SK-N-SH (cell line): ENCODE measurements at regions not wholly inside any gene's neighbourhood (a gene's known extent, or its start where the extent isn't known, plus 50 kb on each side); places are given as distances from the start of the nearest gene placed in this dataset.

Source experiments
- CTCF ChIA-PET: fragments of 300-600, 350-600 bp; formaldehyde crosslinking; extraction: SDS; loops from one replicate; lab custom pipeline; 2021; lab: Yijun Ruan, JAX
- POLR2A ChIA-PET: fragments of 350-600 bp; sonication (Branson Sonifier 250); formaldehyde crosslinking; extraction: SDS; loops from one replicate; lab custom pipeline; 2020; ENCODE audit warnings: antibody characterized with exemption, inconsistent platforms; lab: Yijun Ruan, JAX
- DNase-seq: peaks from one replicate; pipeline ENCODE4 v3.0.0; 2012
- H2AFZ ChIP-seq: fragments of 200-600 bp; sonication (generic); 2 replicates; pipeline ENCODE4 v1.8.1; 2016; ENCODE audit warnings: antibody characterized with exemption, mild to moderate bottlenecking, low read depth
- H3F3A ChIP-seq: fragments of 200-600 bp; sonication (generic); replicated peaks from 2 replicates; pipeline ENCODE3; 2016; ENCODE audit warnings: antibody characterized with exemption, mild to moderate bottlenecking; ENCODE audit not compliant: insufficient read depth
- H3K27ac ChIP-seq, 2 experiments: fragments of 200-500 bp in 1 of 2; fragments of 200-600 bp in 1 of 2; sonication (Bioruptor generic) in 1 of 2; sonication (generic), shearing (Covaris generic) in 1 of 2; 2 replicates each; pipeline versions ENCODE4 v1.5.1 to v1.6.1; 2014 to 2016; ENCODE audit warnings: low read depth in 2 of 2, inconsistent platforms in 1 of 2, low read length in 1 of 2, mild to moderate bottlenecking in 1 of 2, mixed read lengths in 1 of 2
- H3K27me3 ChIP-seq: fragments of 200-600 bp; sonication (generic), shearing (Covaris generic); 2 replicates; pipeline ENCODE4 v1.6.1; 2016; ENCODE audit warnings: mixed run types; ENCODE audit not compliant: insufficient read depth
- H3K36me3 ChIP-seq, 2 experiments: fragments of 200-500 bp in 1 of 2; fragments of 200-600 bp in 1 of 2; sonication (Bioruptor generic) in 1 of 2; sonication (generic) in 1 of 2; replicated peaks in 1 of 2; 2 replicates each; pipeline versions ENCODE3 to v1.5.1; 2014 to 2016; ENCODE audit warnings: low read length in 1 of 2, mild to moderate bottlenecking in 1 of 2; ENCODE audit not compliant: insufficient read depth in 2 of 2, control insufficient read depth in 1 of 2
- H3K4me1 ChIP-seq, 2 experiments: fragments of 200-500 bp in 1 of 2; fragments of 200-600 bp in 1 of 2; sonication (Bioruptor generic) in 1 of 2; sonication (generic), shearing (Covaris generic) in 1 of 2; 2 replicates each; pipeline versions ENCODE4 v1.5.1 to v1.6.1; 2014 to 2016; ENCODE audit warnings: low read depth in 1 of 2, low read length in 1 of 2, mixed run types in 1 of 2; ENCODE audit not compliant: insufficient read depth in 2 of 2, control insufficient read depth in 1 of 2
- H3K4me2 ChIP-seq: fragments of 200-600 bp; sonication (generic), shearing (Covaris generic); 2 replicates; pipeline ENCODE4 v1.6.1; 2017; ENCODE audit warnings: mixed run types
- H3K4me3 ChIP-seq, 2 experiments: fragments of 200-500 bp in 1 of 2; fragments of 200-600 bp in 1 of 2; sonication (Bioruptor generic) in 1 of 2; sonication (generic), shearing (Covaris generic) in 1 of 2; 2 replicates each; pipeline versions ENCODE4 v1.5.1 to v1.8.1; 2014 to 2016; ENCODE audit warnings: low read depth in 2 of 2, inconsistent platforms in 1 of 2, low read length in 1 of 2, mild to moderate bottlenecking in 1 of 2, mixed read lengths in 1 of 2, moderate library complexity in 1 of 2
- H3K79me2 ChIP-seq: fragments of 200-600 bp; sonication (generic); 2 replicates; pipeline ENCODE4 v1.8.1; 2017; ENCODE audit warnings: mild to moderate bottlenecking; ENCODE audit not compliant: insufficient read depth
- H3K9ac ChIP-seq: fragments of 200-600 bp; sonication (generic); 2 replicates; pipeline ENCODE4 v1.6.1; 2017; ENCODE audit warnings: mixed run types
- H3K9me2 ChIP-seq: fragments of 200-600 bp; sonication (generic); 2 replicates; pipeline ENCODE4 v1.6.1; 2017; ENCODE audit warnings: mixed run types
- H3K9me3 ChIP-seq: fragments of 200-600 bp; sonication (generic); 2 replicates; pipeline ENCODE4 v1.6.1; 2017; ENCODE audit warnings: mixed run types, mild to moderate bottlenecking, moderate library complexity
- H4K20me1 ChIP-seq: fragments of 200-600 bp; sonication (generic); 2 replicates; pipeline ENCODE4 v1.6.1; 2017; ENCODE audit warnings: mild to moderate bottlenecking, mixed run types; ENCODE audit not compliant: insufficient read depth
- CHD2 ChIP-seq: fragments of 150-350 bp; IDR thresholded peaks from 2 replicates; pipeline ENCODE4 v1.6.1; 2018; ENCODE audit warnings: low read length; ENCODE audit not compliant: partially characterized antibody
- FOSL2 ChIP-seq: IDR thresholded peaks from 2 replicates; pipeline ENCODE4 v1.4.0; 2012; ENCODE audit warnings: low read depth, mild to moderate bottlenecking, moderate library complexity, borderline replicate concordance
- FOXM1 ChIP-seq: IDR thresholded peaks from 2 replicates; pipeline ENCODE4 v1.4.0; 2012; ENCODE audit warnings: low read depth, mild to moderate bottlenecking
- GABPA ChIP-seq: IDR thresholded peaks from 2 replicates; pipeline ENCODE4 v1.4.0; 2012; ENCODE audit warnings: low read depth, mild to moderate bottlenecking
- MEF2A ChIP-seq: IDR thresholded peaks from 2 replicates; pipeline ENCODE4 v1.4.0; 2012; ENCODE audit warnings: low read depth, borderline replicate concordance
- MXI1 ChIP-seq: IDR thresholded peaks from 2 replicates; pipeline ENCODE4 v1.6.1; 2012; ENCODE audit warnings: mild to moderate bottlenecking, low read depth, low read length, improper control_type of control experiment
- NFIC ChIP-seq: IDR thresholded peaks from 2 replicates; pipeline ENCODE4 v1.4.0; 2012; ENCODE audit warnings: borderline replicate concordance
- PBX3 ChIP-seq: IDR thresholded peaks from 2 replicates; pipeline ENCODE4; 2012
- RCOR1 ChIP-seq: fragments of 150-350 bp; IDR thresholded peaks from 2 replicates; pipeline ENCODE4 v1.6.1; 2017; ENCODE audit warnings: antibody characterized with exemption, low read length
- RXRA ChIP-seq: IDR thresholded peaks from 2 replicates; pipeline ENCODE4 v1.4.0; 2012; ENCODE audit warnings: low read depth, mild to moderate bottlenecking, borderline replicate concordance
- SIN3A ChIP-seq: IDR thresholded peaks from 2 replicates; pipeline ENCODE4 v1.6.1; 2012; ENCODE audit warnings: low read depth, mild to moderate bottlenecking, low read length, moderate library complexity, borderline replicate concordance
- SMC3 ChIP-seq: IDR thresholded peaks from 2 replicates; pipeline ENCODE4 v1.6.1; 2012; ENCODE audit warnings: low read depth, low read length, improper control_type of control experiment
- TEAD4 ChIP-seq: IDR thresholded peaks from 2 replicates; pipeline ENCODE4 v1.4.0; 2012; ENCODE audit warnings: mild to moderate bottlenecking, borderline replicate concordance; ENCODE audit not compliant: insufficient read depth
- USF2 ChIP-seq: fragments of 150-350 bp; IDR thresholded peaks from 2 replicates; pipeline ENCODE4 v1.6.1; 2017; ENCODE audit warnings: antibody characterized with exemption, low read length, low read depth, borderline replicate concordance
- WGBS: methylation state at CpG from one replicate; pipeline ENCODE4 v1.1.6; 2017; ENCODE audit warnings: low lambda C conversion rate; 5-methylcytosine and 5-hydroxymethylcytosine counted together
- TF ChIP-seq, protein P1 (sequence below): IDR thresholded peaks from 2 replicates; pipeline ENCODE4 v1.4.0; 2012; ENCODE audit warnings: low read depth
- TF ChIP-seq, protein P2 (sequence below): fragments of 150-350 bp; IDR thresholded peaks from 2 replicates; pipeline ENCODE4 v1.6.1; 2016; ENCODE audit warnings: mild to moderate bottlenecking, low read depth, low read length
- TF ChIP-seq, protein P3 (sequence below): fragments of 200-600 bp; sonication (generic); IDR thresholded peaks from 2 replicates; pipeline ENCODE4 v1.6.1; 2017; ENCODE audit warnings: antibody characterized with exemption, mild to moderate bottlenecking, moderate library complexity
- TF ChIP-seq, protein P4 (sequence below): IDR thresholded peaks from 2 replicates; pipeline ENCODE4 v1.4.0; 2012; ENCODE audit warnings: low read depth, borderline replicate concordance

DNA sequence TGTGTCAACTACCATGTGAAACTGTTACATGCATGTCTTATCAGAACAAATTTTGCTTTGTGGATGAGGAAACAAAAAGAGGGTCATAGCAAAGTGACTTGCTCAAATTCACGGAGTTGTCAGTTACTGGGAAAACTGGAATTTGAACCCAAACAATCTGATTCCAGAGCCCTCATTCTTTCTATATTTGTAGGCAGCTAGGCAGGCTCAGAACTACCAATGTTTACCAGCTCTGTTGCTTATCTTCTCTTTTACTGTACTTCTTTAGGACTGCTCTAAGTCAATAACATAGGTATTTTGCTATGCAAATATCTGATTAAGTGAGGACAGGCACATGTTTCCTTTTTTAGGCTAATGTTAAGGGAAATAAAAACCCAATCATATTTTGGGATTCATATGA lies 450.5 kb downstream of the ZPLD1 start:
- 68% methylated on average over 1 of the region's 1 CpG for WGBS
- H3K36me3 ChIP-seq: no peaks in the 10 kb centered on the region

More for the DNA sequence above, 450.5 kb downstream of the ZPLD1 start:
- Histone ChIP-seq H3K9ac (no peak overlapping the region), H3F3A (no peaks in the 10 kb centered on the region), H4K20me1 (no peaks in the 10 kb centered on the region), H3K79me2 (no peaks in the 10 kb centered on the region), H3K4me2 (no peak overlapping the region), H3K27ac (no peak overlapping the region), H3K4me3 (no peak overlapping the region), H2AFZ (no peak overlapping the region), H3K27me3 (no peaks in the 10 kb centered on the region), H3K9me2 (no peaks in the 10 kb centered on the region), H3K4me1 (no peaks in the 10 kb centered on the region), H3K9me3 (no peaks in the 10 kb centered on the region)
- ChIA-PET POLR2A (no interaction called here), CTCF (no interaction called here)
- no peak for TF ChIP-seq GABPA
- no peak for TF ChIP-seq RXRA
- no peak for TF ChIP-seq NFIC
- TF ChIP-seq SMC3: no peak
- TF ChIP-seq, protein P1, sequence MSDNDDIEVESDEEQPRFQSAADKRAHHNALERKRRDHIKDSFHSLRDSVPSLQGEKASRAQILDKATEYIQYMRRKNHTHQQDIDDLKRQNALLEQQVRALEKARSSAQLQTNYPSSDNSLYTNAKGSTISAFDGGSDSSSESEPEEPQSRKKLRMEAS: no peak
- TF ChIP-seq, protein P2, sequence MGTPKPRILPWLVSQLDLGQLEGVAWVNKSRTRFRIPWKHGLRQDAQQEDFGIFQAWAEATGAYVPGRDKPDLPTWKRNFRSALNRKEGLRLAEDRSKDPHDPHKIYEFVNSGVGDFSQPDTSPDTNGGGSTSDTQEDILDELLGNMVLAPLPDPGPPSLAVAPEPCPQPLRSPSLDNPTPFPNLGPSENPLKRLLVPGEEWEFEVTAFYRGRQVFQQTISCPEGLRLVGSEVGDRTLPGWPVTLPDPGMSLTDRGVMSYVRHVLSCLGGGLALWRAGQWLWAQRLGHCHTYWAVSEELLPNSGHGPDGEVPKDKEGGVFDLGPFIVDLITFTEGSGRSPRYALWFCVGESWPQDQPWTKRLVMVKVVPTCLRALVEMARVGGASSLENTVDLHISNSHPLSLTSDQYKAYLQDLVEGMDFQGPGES: no peak
- TF ChIP-seq FOSL2: no peak
- TF ChIP-seq USF2: no peak
- TF ChIP-seq, protein P3, sequence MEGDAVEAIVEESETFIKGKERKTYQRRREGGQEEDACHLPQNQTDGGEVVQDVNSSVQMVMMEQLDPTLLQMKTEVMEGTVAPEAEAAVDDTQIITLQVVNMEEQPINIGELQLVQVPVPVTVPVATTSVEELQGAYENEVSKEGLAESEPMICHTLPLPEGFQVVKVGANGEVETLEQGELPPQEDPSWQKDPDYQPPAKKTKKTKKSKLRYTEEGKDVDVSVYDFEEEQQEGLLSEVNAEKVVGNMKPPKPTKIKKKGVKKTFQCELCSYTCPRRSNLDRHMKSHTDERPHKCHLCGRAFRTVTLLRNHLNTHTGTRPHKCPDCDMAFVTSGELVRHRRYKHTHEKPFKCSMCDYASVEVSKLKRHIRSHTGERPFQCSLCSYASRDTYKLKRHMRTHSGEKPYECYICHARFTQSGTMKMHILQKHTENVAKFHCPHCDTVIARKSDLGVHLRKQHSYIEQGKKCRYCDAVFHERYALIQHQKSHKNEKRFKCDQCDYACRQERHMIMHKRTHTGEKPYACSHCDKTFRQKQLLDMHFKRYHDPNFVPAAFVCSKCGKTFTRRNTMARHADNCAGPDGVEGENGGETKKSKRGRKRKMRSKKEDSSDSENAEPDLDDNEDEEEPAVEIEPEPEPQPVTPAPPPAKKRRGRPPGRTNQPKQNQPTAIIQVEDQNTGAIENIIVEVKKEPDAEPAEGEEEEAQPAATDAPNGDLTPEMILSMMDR: no peak
- TF ChIP-seq CHD2: no peak
- no peak for TF ChIP-seq MEF2A
- no peak for TF ChIP-seq SIN3A
- TF ChIP-seq, protein P4, sequence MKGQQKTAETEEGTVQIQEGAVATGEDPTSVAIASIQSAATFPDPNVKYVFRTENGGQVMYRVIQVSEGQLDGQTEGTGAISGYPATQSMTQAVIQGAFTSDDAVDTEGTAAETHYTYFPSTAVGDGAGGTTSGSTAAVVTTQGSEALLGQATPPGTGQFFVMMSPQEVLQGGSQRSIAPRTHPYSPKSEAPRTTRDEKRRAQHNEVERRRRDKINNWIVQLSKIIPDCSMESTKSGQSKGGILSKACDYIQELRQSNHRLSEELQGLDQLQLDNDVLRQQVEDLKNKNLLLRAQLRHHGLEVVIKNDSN: no peak
- TF ChIP-seq PBX3: no peak
- no peak for TF ChIP-seq FOXM1
- TF ChIP-seq RCOR1: no peak
- TF ChIP-seq TEAD4: no peak
- TF ChIP-seq MXI1: no peak
- no peak for DNase-seq
